ENCODE measurements at regions not wholly inside any gene's neighbourhood (a gene's known extent, or its start where the extent isn't known, plus 50 kb on each side); places are given as distances from the start of the nearest gene placed in this dataset.
A peak's percentile ranks its signal among the peaks of the same experiment; 100 is the strongest.

DNA sequence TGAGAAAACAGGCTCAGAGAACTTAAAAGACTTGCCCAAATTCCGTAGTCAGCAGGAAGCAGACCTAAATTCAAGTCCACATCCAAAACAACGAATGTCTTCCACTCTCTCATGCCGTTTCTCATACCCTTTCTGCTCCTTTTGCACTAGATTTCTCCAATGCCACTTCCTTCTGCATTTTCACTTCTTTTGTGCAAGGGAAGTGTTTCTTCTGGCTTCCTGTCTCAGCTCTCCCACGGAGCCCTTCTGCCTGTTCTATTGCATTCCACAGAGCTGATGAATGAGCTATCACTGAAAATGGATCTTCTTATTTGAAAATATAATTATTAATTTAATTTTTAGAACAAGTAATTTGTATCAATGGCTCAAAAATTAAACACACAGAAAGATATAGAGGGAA is 56.1 kb upstream of the STK24 start:
- peaks cover 0 to 6% (median 0%) of the 10 kb centered on the region in 3 donors for H3K4me1 ChIP-seq
- no peaks in the 10 kb centered on the region for H3K36me3 ChIP-seq
- FAIRE-seq: no peak
- DNase-seq: no peak
- H3K9me3 ChIP-seq: no peaks in the 10 kb centered on the region
- H3K27me3 ChIP-seq: no peaks in the 10 kb centered on the region
- 73 to 77% methylated on average over 4 of the region's 4 CpGs for WGBS, 2 donors
- no peak for TF ChIP-seq CTCF (IDR thresholded peaks at IDR 0.05)
- no peak overlapping the region for H3K4me3 ChIP-seq
- intact Hi-C loops (cut with DNase I): no loop called here
- H3K27ac ChIP-seq: no peak overlapping the region
- no peak for ATAC-seq

- intact Hi-C loops (cut with DNase I): no loop called here
- Histone ChIP-seq H3K9me3 (no peaks in the 10 kb centered on the region), H3K27me3 (no peaks in the 10 kb centered on the region), H3K27ac (no peak overlapping the region), H3K4me3 (no peak overlapping the region), H3K36me3 (no peaks in the 10 kb centered on the region), H3K4me1 (no peaks in the 10 kb centered on the region)
- no peak for TF ChIP-seq CTCF (IDR thresholded peaks at IDR 0.05)
- ATAC-seq (peak; percentile 35 to 91 (median 62)), FAIRE-seq (no peak), DNase-seq (peak in 1 of 6 donors; percentile 24)
- WGBS, 2 donors: 41 to 44% methylated on average over 3 of the region's 3 CpGs
Observed at GRCh38 chr13:98629055-98629454, 52.1 kb upstream of the STK24 start.

Data from pancreas (tissue), 10 donors.